HFFc6 (cell line): ENCODE measurements at regions not wholly inside any gene's neighbourhood (a gene's known extent, or its start where the extent isn't known, plus 50 kb on each side); places are given as distances from the start of the nearest gene placed in this dataset.

ENCODE experiments used
- DNase-seq: peaks from one replicate; pipeline ENCODE4 v3.0.0-alpha.2; 2018
- H3K27ac Mint-ChIP-seq: 2 replicates; pipeline ENCODE4 v1.8.0; 2020; ENCODE audit warnings: mild to moderate bottlenecking, mixed read lengths
- H3K27me3 Mint-ChIP-seq: 2 replicates; pipeline ENCODE4 v1.8.0; 2021; ENCODE audit warnings: mild to moderate bottlenecking, moderate library complexity, mixed read lengths; ENCODE audit not compliant: insufficient read depth
- H3K36me3 Mint-ChIP-seq: 2 replicates; pipeline ENCODE4 v1.8.0; 2021; ENCODE audit warnings: low read depth, mixed read lengths
- H3K4me1 Mint-ChIP-seq: 2 replicates; pipeline ENCODE4 v1.8.0; 2020; ENCODE audit warnings: low read depth, mixed read lengths
- H3K4me3 Mint-ChIP-seq: 2 replicates; pipeline ENCODE4 v1.8.0; 2020; ENCODE audit warnings: mild to moderate bottlenecking, moderate library complexity, mixed read lengths
- H3K9me3 Mint-ChIP-seq: 2 replicates; pipeline ENCODE4 v1.8.0; 2020; ENCODE audit warnings: mild to moderate bottlenecking, mixed read lengths
- TF ChIP-seq, protein P1 (sequence below): fragments of 200-600 bp; sonication (generic); IDR thresholded peaks from 2 replicates; pipeline ENCODE4 v1.5.0; 2021; ENCODE audit warnings: antibody characterized with exemption, mild to moderate bottlenecking

DNA sequence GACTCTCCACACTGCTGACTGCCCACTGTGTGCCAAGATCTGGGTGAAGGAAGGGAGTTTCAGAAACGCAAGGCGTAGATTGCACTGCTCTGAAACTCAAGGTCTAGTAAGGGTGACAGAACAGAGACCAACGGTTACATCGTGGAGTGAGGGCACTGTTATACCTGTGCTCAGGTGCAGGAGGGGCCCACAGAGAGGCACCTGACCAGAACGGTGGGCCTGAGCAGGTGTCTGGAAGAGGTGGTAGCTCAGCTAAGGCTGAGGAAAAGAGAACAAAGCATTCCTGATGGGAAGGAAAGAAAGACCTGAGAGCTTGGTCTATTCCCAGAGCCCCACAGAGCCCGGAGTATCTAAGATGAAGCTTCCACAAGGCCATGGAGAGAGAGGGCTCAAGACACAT, 267.2 kb downstream of the MED10 start:
- no peak for DNase-seq
- H3K9me3 Mint-ChIP-seq = peaks cover 30% of the 10 kb centered on the region
- no peaks in the 10 kb centered on the region for H3K4me1 Mint-ChIP-seq
- peaks cover 2% of the 10 kb centered on the region; the same call in 1 of the 2 replicates for H3K27me3 Mint-ChIP-seq
- H3K4me3 Mint-ChIP-seq = no peak overlapping the region
- TF ChIP-seq, protein P1, sequence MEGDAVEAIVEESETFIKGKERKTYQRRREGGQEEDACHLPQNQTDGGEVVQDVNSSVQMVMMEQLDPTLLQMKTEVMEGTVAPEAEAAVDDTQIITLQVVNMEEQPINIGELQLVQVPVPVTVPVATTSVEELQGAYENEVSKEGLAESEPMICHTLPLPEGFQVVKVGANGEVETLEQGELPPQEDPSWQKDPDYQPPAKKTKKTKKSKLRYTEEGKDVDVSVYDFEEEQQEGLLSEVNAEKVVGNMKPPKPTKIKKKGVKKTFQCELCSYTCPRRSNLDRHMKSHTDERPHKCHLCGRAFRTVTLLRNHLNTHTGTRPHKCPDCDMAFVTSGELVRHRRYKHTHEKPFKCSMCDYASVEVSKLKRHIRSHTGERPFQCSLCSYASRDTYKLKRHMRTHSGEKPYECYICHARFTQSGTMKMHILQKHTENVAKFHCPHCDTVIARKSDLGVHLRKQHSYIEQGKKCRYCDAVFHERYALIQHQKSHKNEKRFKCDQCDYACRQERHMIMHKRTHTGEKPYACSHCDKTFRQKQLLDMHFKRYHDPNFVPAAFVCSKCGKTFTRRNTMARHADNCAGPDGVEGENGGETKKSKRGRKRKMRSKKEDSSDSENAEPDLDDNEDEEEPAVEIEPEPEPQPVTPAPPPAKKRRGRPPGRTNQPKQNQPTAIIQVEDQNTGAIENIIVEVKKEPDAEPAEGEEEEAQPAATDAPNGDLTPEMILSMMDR = no peak
- H3K36me3 Mint-ChIP-seq = no peaks in the 10 kb centered on the region
- H3K27ac Mint-ChIP-seq = no peak overlapping the region

GRCh38 chr5:6110441-6111005, 267.8 kb downstream of the MED10 start:
- H3K27me3 Mint-ChIP-seq = peaks cover 2% of the 10 kb centered on the region; the same call in 1 of the 2 replicates

GRCh38 chr5:6108981-6109825, 269.1 kb downstream of the MED10 start:
- Mint-ChIP-seq H3K27me3 (peaks cover 2% of the 10 kb centered on the region; the same call in 1 of the 2 replicates), H3K4me1 (no peaks in the 10 kb centered on the region), H3K4me3 (no peak overlapping the region), H3K36me3 (no peaks in the 10 kb centered on the region), H3K27ac (no peak overlapping the region), H3K9me3 (peaks cover 26% of the 10 kb centered on the region)
- TF ChIP-seq, protein P1 = no peak
- no peak for DNase-seq

More at GRCh38 chr5:6110441-6111005, 267.8 kb downstream of the MED10 start:
- no peak overlapping the region for H3K27ac Mint-ChIP-seq
- no peak for DNase-seq
- H3K9me3 Mint-ChIP-seq = peaks cover 30% of the 10 kb centered on the region
- H3K4me1 Mint-ChIP-seq = no peaks in the 10 kb centered on the region
- H3K36me3 Mint-ChIP-seq = no peaks in the 10 kb centered on the region
- TF ChIP-seq, protein P1 = no peak
- H3K4me3 Mint-ChIP-seq = no peak overlapping the region

DNA sequence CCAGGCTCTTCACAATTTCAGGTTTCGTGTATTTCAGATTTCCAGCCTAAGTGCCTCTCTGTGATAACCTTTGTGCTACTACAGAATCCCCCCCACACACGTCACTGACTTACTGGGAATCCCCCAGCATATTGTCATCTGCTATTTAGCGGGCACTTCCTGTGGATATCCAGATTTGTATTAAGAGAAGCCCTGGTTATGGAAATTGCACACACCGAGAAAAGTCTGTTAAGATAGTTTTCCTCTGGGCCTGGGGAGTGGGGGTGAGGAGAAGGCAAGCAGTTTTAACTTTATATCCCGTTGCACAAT, 269.9 kb downstream of the MED10 start:
- H3K4me1 Mint-ChIP-seq = no peaks in the 10 kb centered on the region
- H3K4me3 Mint-ChIP-seq = no peak overlapping the region
- no peak for DNase-seq
- no peak overlapping the region for H3K27ac Mint-ChIP-seq
- H3K9me3 Mint-ChIP-seq = peaks cover 22% of the 10 kb centered on the region
- H3K36me3 Mint-ChIP-seq = no peaks in the 10 kb centered on the region
- peaks cover 2% of the 10 kb centered on the region; the same call in 1 of the 2 replicates for H3K27me3 Mint-ChIP-seq
- TF ChIP-seq, protein P1 = no peak

GRCh38 chr5:6107675-6108539, 270.4 kb downstream of the MED10 start:
- Mint-ChIP-seq H3K27me3 (peaks cover 2% of the 10 kb centered on the region), H3K27ac (no peak overlapping the region), H3K4me1 (no peaks in the 10 kb centered on the region), H3K36me3 (no peaks in the 10 kb centered on the region), H3K9me3 (peaks cover 22% of the 10 kb centered on the region), H3K4me3 (no peak overlapping the region)
- TF ChIP-seq, protein P1 = no peak
- no peak for DNase-seq
